Thyroid gland (tissue), 4 donors: ENCODE measurements at regions not wholly inside any gene's neighbourhood (a gene's known extent, or its start where the extent isn't known, plus 50 kb on each side); places are given as distances from the start of the nearest gene placed in this dataset.

Source experiments
- DNase-seq, 2 donors: peaks; one replicate each; pipeline ENCODE4 v3.0.0-alpha.2; 2019
- H3K27ac ChIP-seq, 3 donors: fragments of 200-600 bp; sonication (generic); 1 replicate in 2 of 3; 2 replicates in 1 of 3; pipeline ENCODE4 v1.5.1; 2016 to 2019; ENCODE audit warnings: mild to moderate bottlenecking in 1 of 3, moderate library complexity in 1 of 3
- H3K27me3 ChIP-seq: fragments of 200-600 bp; sonication (generic); one replicate; pipeline ENCODE4 v1.5.1; 2019
- H3K36me3 ChIP-seq, 2 donors: fragments of 200-600 bp; sonication (generic); one replicate each; pipeline ENCODE4 v1.5.1; 2016 to 2019
- H3K4me1 ChIP-seq, 2 donors: fragments of 200-600 bp; sonication (generic); one replicate each; pipeline ENCODE4 v1.5.1; 2017 to 2019
- H3K4me3 ChIP-seq, 3 donors: fragments of 200-600 bp; sonication (generic); replicated peaks in 1 of 3; 1 replicate in 2 of 3; 2 replicates in 1 of 3; pipeline ENCODE4 v1.5.1; 2016; ENCODE audit warnings: mild to moderate bottlenecking in 1 of 3
- H3K9me3 ChIP-seq: fragments of 200-600 bp; sonication (generic); one replicate; pipeline ENCODE4 v1.5.1; 2017
- CTCF ChIP-seq, 6 experiments: fragments of 200-600 bp in 3 of 6; fragments of 450-650 bp in 3 of 6; sonication (generic) in 3 of 6; IDR thresholded peaks; one replicate each; pipeline ENCODE4 v1.5.1; 2016 to 2019; ENCODE audit warnings: antibody characterized with exemption in 6 of 6, mild to moderate bottlenecking in 2 of 6, inconsistent platforms in 1 of 6, moderate library complexity in 1 of 6
- POLR2A ChIP-seq, 2 donors: fragments of 450-650 bp; IDR thresholded peaks; one replicate each; pipeline ENCODE4 v1.6.1; 2017; ENCODE audit warnings: antibody characterized with exemption in 2 of 2, mild to moderate bottlenecking in 2 of 2, moderate library complexity in 1 of 2
- WGBS, 2 donors: methylation state at CpG; one replicate each; pipeline ENCODE4 v1.1.5; 2017; 5-methylcytosine and 5-hydroxymethylcytosine counted together
- intact Hi-C: fragments of 100-400 bp; cut with DNase I; formaldehyde crosslinking; loops from one replicate; pipeline ENCODE4 v1.15.1; 2023

GRCh38 chr22:47398921-47399790, 636.7 kb downstream of the TBC1D22A start:
- no peak for DNase-seq
- TF ChIP-seq CTCF (IDR thresholded peaks at IDR 0.05), result no peak
- no peak for TF ChIP-seq POLR2A (IDR thresholded peaks at IDR 0.05)
- WGBS, 2 donors, result 89% methylated on average over 17 to 20 of the region's 21 CpGs
- Histone ChIP-seq H3K36me3 (no peaks in the 10 kb centered on the region), H3K27me3 (no peaks in the 10 kb centered on the region), H3K4me3 (no peak overlapping the region), H3K27ac (no peak overlapping the region), H3K4me1 (no peaks in the 10 kb centered on the region), H3K9me3 (no peaks in the 10 kb centered on the region)
- intact Hi-C loops, result no loop called here

DNA sequence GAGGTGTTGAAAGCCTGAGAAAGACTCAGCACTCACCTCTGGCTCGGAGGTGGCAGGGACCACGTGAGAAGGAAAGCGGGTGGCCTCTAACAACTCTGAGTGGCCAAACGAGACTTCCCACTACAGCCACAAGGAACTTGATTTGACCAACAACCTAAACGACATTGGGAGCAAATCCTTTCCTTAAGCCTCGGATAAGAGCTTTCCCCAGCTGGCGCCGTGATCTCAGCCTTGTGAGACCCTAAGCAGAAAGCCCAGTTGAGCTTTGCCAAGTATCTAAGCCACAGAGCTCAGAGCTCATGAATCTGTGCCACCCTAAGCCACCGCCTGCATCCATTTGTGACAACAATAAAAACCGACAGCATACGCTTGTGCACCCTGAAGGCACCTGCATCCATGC, 636.0 kb downstream of the TBC1D22A start:
- Histone ChIP-seq H3K9me3 (no peaks in the 10 kb centered on the region), H3K36me3 (no peaks in the 10 kb centered on the region), H3K4me1 (no peaks in the 10 kb centered on the region), H3K27ac (no peak overlapping the region), H3K4me3 (no peak overlapping the region), H3K27me3 (no peaks in the 10 kb centered on the region)
- WGBS, 2 donors, result 88 to 94% methylated on average over 11 of the region's 11 CpGs
- DNase-seq, result no peak
- TF ChIP-seq POLR2A (IDR thresholded peaks at IDR 0.05) (no peak), CTCF (IDR thresholded peaks at IDR 0.05) (no peak)
- intact Hi-C loops, result no loop called here

DNA sequence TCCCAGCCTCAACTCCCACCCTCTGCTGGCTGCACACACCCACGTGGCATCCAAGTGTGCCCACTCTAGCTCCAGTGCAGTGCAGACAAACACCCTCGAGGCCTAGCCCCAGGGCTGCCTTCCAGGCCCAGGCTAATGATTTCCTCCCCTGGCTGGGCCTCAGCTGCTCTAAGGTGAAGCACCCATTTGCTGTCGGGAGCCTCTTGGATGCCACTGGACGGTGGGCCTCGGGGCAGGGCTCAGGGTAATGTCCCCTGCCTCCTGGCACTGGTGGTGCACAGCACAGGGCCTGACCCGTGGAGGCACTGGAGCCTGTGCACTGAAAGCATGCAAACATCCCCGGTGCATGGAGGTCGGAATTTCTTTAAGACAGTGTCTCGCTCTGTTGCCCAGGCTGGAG, 635.2 kb downstream of the TBC1D22A start:
- TF ChIP-seq CTCF (IDR thresholded peaks at IDR 0.05) (no peak), POLR2A (IDR thresholded peaks at IDR 0.05) (no peak)
- Histone ChIP-seq H3K27ac (no peak overlapping the region), H3K27me3 (no peaks in the 10 kb centered on the region), H3K9me3 (no peaks in the 10 kb centered on the region), H3K36me3 (no peaks in the 10 kb centered on the region), H3K4me3 (no peak overlapping the region), H3K4me1 (no peaks in the 10 kb centered on the region)
- intact Hi-C loops, result no loop called here
- 80% methylated on average over 6 to 8 of the region's 9 CpGs for WGBS, 2 donors
- DNase-seq, result no peak

DNA sequence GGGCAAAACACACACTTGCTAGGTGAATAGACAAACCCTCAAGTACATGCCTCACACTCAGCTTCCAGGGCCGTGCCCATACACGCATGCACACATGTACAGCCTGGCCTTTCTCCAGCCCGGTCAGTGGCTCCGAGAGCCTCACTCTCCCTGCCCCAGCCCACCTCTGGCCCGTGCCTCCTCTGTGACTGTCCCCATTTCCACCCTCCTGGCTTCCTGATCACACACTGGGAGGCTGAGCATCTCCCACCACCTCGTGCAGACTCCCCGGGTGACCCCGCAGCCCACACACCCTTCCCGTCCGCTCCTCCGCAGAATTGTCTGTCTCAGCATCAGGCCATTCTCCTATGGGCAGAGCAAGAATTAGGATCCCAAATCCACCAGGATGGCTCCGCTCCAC, 634.1 kb downstream of the TBC1D22A start:
- TF ChIP-seq CTCF (IDR thresholded peaks at IDR 0.05), result no peak
- no peak for TF ChIP-seq POLR2A (IDR thresholded peaks at IDR 0.05)
- Histone ChIP-seq H3K27ac (no peak overlapping the region), H3K36me3 (no peaks in the 10 kb centered on the region), H3K9me3 (no peaks in the 10 kb centered on the region), H3K4me3 (no peak overlapping the region), H3K4me1 (no peaks in the 10 kb centered on the region), H3K27me3 (no peaks in the 10 kb centered on the region)
- DNase-seq, result no peak
- intact Hi-C loops, result no loop called here
- 91 to 92% methylated on average over 10 to 12 of the region's 12 CpGs for WGBS, 2 donors

GRCh38 chr22:47396105-47396504, 633.7 kb downstream of the TBC1D22A start:
- WGBS, 2 donors, result 79 to 93% methylated on average over 2 to 10 of the region's 12 CpGs
- no peak for DNase-seq
- no peak overlapping the region for H3K27ac ChIP-seq
- no peaks in the 10 kb centered on the region for H3K36me3 ChIP-seq
- H3K9me3 ChIP-seq, result no peaks in the 10 kb centered on the region
- no peak overlapping the region for H3K4me3 ChIP-seq
- intact Hi-C loops, result no loop called here
- no peak for TF ChIP-seq CTCF (IDR thresholded peaks at IDR 0.05)
- no peak for TF ChIP-seq POLR2A (IDR thresholded peaks at IDR 0.05)
- H3K4me1 ChIP-seq, result no peaks in the 10 kb centered on the region
- H3K27me3 ChIP-seq, result no peaks in the 10 kb centered on the region
